ENCODE measurements at regions not wholly inside any gene's neighbourhood (a gene's known extent, or its start where the extent isn't known, plus 50 kb on each side); places are given as distances from the start of the nearest gene placed in this dataset.

- Histone ChIP-seq H3K27ac (no peak overlapping the region), H3K4me1 (peaks cover 0 to 3% (median 0%) of the 10 kb centered on the region in 4 donors), H3K4me3 (no peak overlapping the region), H3K9me3 (no peaks in the 10 kb centered on the region), H3K27me3 (no peaks in the 10 kb centered on the region), H3K36me3 (no peaks in the 10 kb centered on the region)
- in situ Hi-C loops (cut with MboI; ENCODE audit: low pct_ligation_motif_present in 1 of 4, low pct_unique_long_range_greater_than_20kb in 1 of 4, low sequenced_read_pairs in 3 of 4) = no loop called here
- intact Hi-C loops (cut with DNase I; ENCODE audit: low total_unique reads) = no loop called here
- TF ChIP-seq EP300 (IDR thresholded peaks at IDR 0.05; ENCODE audit: low read depth) = no peak
- no peak for TF ChIP-seq CTCF (IDR thresholded peaks at IDR 0.05)
- TF ChIP-seq POLR2A (IDR thresholded peaks at IDR 0.05) = no peak
- TF ChIP-seq POLR2AphosphoS5 (IDR thresholded peaks at IDR 0.05) = no peak
- no peak for DNase-seq
Observed at GRCh38 chr9:107886826-107887225, 397.3 kb upstream of the KLF4 start.

GRCh38 chr9:107883496-107884124, 394.0 kb upstream of the KLF4 start:
- Histone ChIP-seq H3K4me1 (peaks cover 0 to 3% (median 0%) of the 10 kb centered on the region in 4 donors), H3K27ac (no peak overlapping the region), H3K27me3 (no peaks in the 10 kb centered on the region), H3K4me3 (no peak overlapping the region), H3K9me3 (no peaks in the 10 kb centered on the region), H3K36me3 (no peaks in the 10 kb centered on the region)
- TF ChIP-seq POLR2A (IDR thresholded peaks at IDR 0.05) (no peak), EP300 (IDR thresholded peaks at IDR 0.05; ENCODE audit: low read depth) (no peak), POLR2AphosphoS5 (IDR thresholded peaks at IDR 0.05) (no peak), CTCF (IDR thresholded peaks at IDR 0.05) (no peak)
- WGBS, 2 donors (ENCODE audit: low coverage in 1 of 2) = 57 to 67% methylated on average over 3 to 4 of the region's 4 CpGs
- intact Hi-C loops (cut with DNase I; ENCODE audit: low total_unique reads) = no loop called here
- in situ Hi-C loops (cut with MboI; ENCODE audit: low pct_ligation_motif_present in 1 of 4, low pct_unique_long_range_greater_than_20kb in 1 of 4, low sequenced_read_pairs in 3 of 4) = no loop called here
- DNase-seq = peak; percentile 34

GRCh38 chr9:107881626-107882300, 392.2 kb upstream of the KLF4 start:
- Histone ChIP-seq H3K27ac (no peak overlapping the region), H3K9me3 (no peaks in the 10 kb centered on the region), H3K4me3 (no peak overlapping the region), H3K27me3 (no peaks in the 10 kb centered on the region), H3K4me1 (peaks cover 0 to 3% (median 0%) of the 10 kb centered on the region in 4 donors), H3K36me3 (no peaks in the 10 kb centered on the region)
- DNase-seq = no peak
- 94 to 96% methylated on average over 2 of the region's 2 CpGs for WGBS, 2 donors (ENCODE audit: low coverage in 1 of 2)
- in situ Hi-C loops (cut with MboI; ENCODE audit: low pct_ligation_motif_present in 1 of 4, low pct_unique_long_range_greater_than_20kb in 1 of 4, low sequenced_read_pairs in 3 of 4) (no loop called here), intact Hi-C loops (cut with DNase I; ENCODE audit: low total_unique reads) (no loop called here)
- TF ChIP-seq EP300 (IDR thresholded peaks at IDR 0.05; ENCODE audit: low read depth) (no peak), POLR2A (IDR thresholded peaks at IDR 0.05) (no peak), POLR2AphosphoS5 (IDR thresholded peaks at IDR 0.05) (no peak), CTCF (IDR thresholded peaks at IDR 0.05) (no peak)

- no peak for TF ChIP-seq CTCF (IDR thresholded peaks at IDR 0.05)
- no peak for TF ChIP-seq POLR2AphosphoS5 (IDR thresholded peaks at IDR 0.05)
- TF ChIP-seq POLR2A (IDR thresholded peaks at IDR 0.05) = no peak
- TF ChIP-seq EP300 (IDR thresholded peaks at IDR 0.05; ENCODE audit: low read depth) = no peak
- WGBS, 2 donors (ENCODE audit: low coverage in 1 of 2) = 92% methylated on average over 2 of the region's 2 CpGs; no CpG with 5 or more reads in 1 of the 2 donors
- H3K36me3 ChIP-seq = no peaks in the 10 kb centered on the region
- no peak overlapping the region for H3K27ac ChIP-seq
- in situ Hi-C loops (cut with MboI; ENCODE audit: low pct_ligation_motif_present in 1 of 4, low pct_unique_long_range_greater_than_20kb in 1 of 4, low sequenced_read_pairs in 3 of 4) (no loop called here), intact Hi-C loops (cut with DNase I; ENCODE audit: low total_unique reads) (no loop called here)
- no peak overlapping the region for H3K4me3 ChIP-seq
- H3K9me3 ChIP-seq = no peaks in the 10 kb centered on the region
- no peaks in the 10 kb centered on the region for H3K27me3 ChIP-seq
- DNase-seq = no peak
- H3K4me1 ChIP-seq = peaks cover 0 to 2% (median 0%) of the 10 kb centered on the region in 4 donors
Observed at GRCh38 chr9:107878462-107878861, 388.9 kb upstream of the KLF4 start.

Measured in transverse colon (tissue), 4 donors.